Kidney (tissue), 13 donors: ENCODE measurements at regions not wholly inside any gene's neighbourhood (a gene's known extent, or its start where the extent isn't known, plus 50 kb on each side); places are given as distances from the start of the nearest gene placed in this dataset.
A peak's percentile ranks its signal among the peaks of the same experiment; 100 is the strongest.
"Not testable (repeated sequence)": the region's sequence is repeated elsewhere in the genome, so short reads cannot be mapped to it uniquely, and the experiment has no call there.

Experiments
- DNase-seq, 5 donors: peaks; one replicate each; pipeline ENCODE4 v3.0.0-alpha.2; 2013 to 2020
- FAIRE-seq: peaks from 2 replicates; lab custom pipeline; 2012; peaks lifted over from hg19 to GRCh38; lab: Jason Lieb, UNC
- H3K27ac ChIP-seq, 2 donors: one replicate each; pipeline ENCODE4 v1.7.0; 2013; ENCODE audit warnings: low read depth in 2 of 2, low read length in 2 of 2, inconsistent platforms in 1 of 2
- H3K27me3 ChIP-seq: one replicate; pipeline ENCODE4 v1.7.1; 2013; ENCODE audit warnings: low read length, inconsistent platforms; ENCODE audit not compliant: control insufficient read depth, insufficient read depth
- H3K36me3 ChIP-seq, 3 donors: one replicate each; pipeline versions ENCODE4 v1.7.0 to v1.7.1; 2013; ENCODE audit warnings: low read length in 3 of 3, control low read depth in 1 of 3, inconsistent platforms in 1 of 3; ENCODE audit not compliant: insufficient read depth in 3 of 3, control insufficient read depth in 2 of 3
- H3K4me1 ChIP-seq, 3 donors: one replicate each; pipeline versions ENCODE4 v1.7.0 to v1.7.1; 2013; ENCODE audit warnings: low read length in 3 of 3, inconsistent platforms in 1 of 3, low read depth in 1 of 3; ENCODE audit not compliant: control insufficient read depth in 2 of 3, insufficient read depth in 2 of 3
- H3K4me3 ChIP-seq, 3 donors: one replicate each; pipeline versions ENCODE4 v1.7.0 to v1.8.1; 2013; ENCODE audit warnings: low read length in 3 of 3, control low read depth in 1 of 3, inconsistent platforms in 1 of 3
- H3K9ac ChIP-seq, 3 donors: one replicate each; pipeline versions ENCODE4 v1.7.0 to v1.7.1; 2013; ENCODE audit warnings: low read length in 3 of 3, control low read depth in 1 of 3, inconsistent platforms in 1 of 3
- H3K9me3 ChIP-seq, 3 donors: one replicate each; pipeline versions ENCODE4 v1.7.0 to v1.7.1; 2013; ENCODE audit warnings: low read length in 3 of 3, control low read depth in 1 of 3, inconsistent platforms in 1 of 3; ENCODE audit not compliant: control insufficient read depth in 2 of 3, insufficient read depth in 1 of 3
- CTCF ChIP-seq: IDR thresholded peaks from 3 replicates; pipeline ENCODE4 v1.5.1; 2012; ENCODE audit warnings: mild to moderate bottlenecking, moderate library complexity, borderline replicate concordance; ENCODE audit not compliant: insufficient read depth; ENCODE audit errors: extremely low read depth
- intact Hi-C: fragments of 100-400 bp; cut with DNase I; formaldehyde crosslinking; loops from one replicate; pipeline ENCODE4 v1.11.1; 2022
- donor health status: control.
- donor health status: control.
- donor health status: control.
- donor health status: control.
- donor health status: control.
- donor health status: DM: yes; HTN: yes; CAD: no.
- donor health status: Normal renal cell carcinoma (clear cell type).

- H3K36me3 ChIP-seq = no peaks in the 10 kb centered on the region
- H3K27me3 ChIP-seq = no peaks in the 10 kb centered on the region
- no peaks in the 10 kb centered on the region for H3K4me1 ChIP-seq
- no peak overlapping the region for H3K4me3 ChIP-seq
- H3K9ac ChIP-seq = no peak overlapping the region
- DNase-seq = peak in 1 of 5 donors; percentile 37
- H3K9me3 ChIP-seq = no peaks in the 10 kb centered on the region
- no peak for TF ChIP-seq CTCF
- no peak overlapping the region for H3K27ac ChIP-seq
- no peak for FAIRE-seq
- intact Hi-C loops = no loop called here
Measured at GRCh38 chr10:23927576-23928325, 281.2 kb upstream of the KIAA1217 start.

GRCh38 chr10:23934023-23934422, 274.9 kb upstream of the KIAA1217 start:
- intact Hi-C loops, DNase-seq, FAIRE-seq: not testable (repeated sequence)

GRCh38 chr10:23945845-23946244, 263.1 kb upstream of the KIAA1217 start:
- Histone ChIP-seq H3K9ac (no peak overlapping the region), H3K27ac (no peak overlapping the region), H3K36me3 (no peaks in the 10 kb centered on the region), H3K9me3 (no peaks in the 10 kb centered on the region), H3K4me1 (no peaks in the 10 kb centered on the region), H3K4me3 (no peak overlapping the region), H3K27me3 (no peaks in the 10 kb centered on the region)
- DNase-seq = no peak
- no peak for FAIRE-seq
- intact Hi-C loops = no loop called here
- TF ChIP-seq CTCF = no peak

More at GRCh38 chr10:23934023-23934422, 274.9 kb upstream of the KIAA1217 start:
- H3K9me3 ChIP-seq, H3K4me1 ChIP-seq, H3K9ac ChIP-seq, H3K4me3 ChIP-seq, H3K27ac ChIP-seq, H3K27me3 ChIP-seq, H3K36me3 ChIP-seq: not testable (repeated sequence)

- Histone ChIP-seq H3K9ac (no peak overlapping the region), H3K27ac (no peak overlapping the region), H3K27me3 (no peaks in the 10 kb centered on the region), H3K4me1 (no peaks in the 10 kb centered on the region), H3K9me3 (peaks cover 0 to 5% (median 4%) of the 10 kb centered on the region in 3 donors), H3K4me3 (no peak overlapping the region), H3K36me3 (no peaks in the 10 kb centered on the region)
- intact Hi-C loops = no loop called here
- no peak for TF ChIP-seq CTCF
- FAIRE-seq (no peak), DNase-seq (no peak)
Measured at GRCh38 chr10:23951841-23952240, 257.1 kb upstream of the KIAA1217 start.
